Head of caudate nucleus (tissue), 42 donors: ENCODE measurements at regions not wholly inside any gene's neighbourhood (a gene's known extent, or its start where the extent isn't known, plus 50 kb on each side); places are given as distances from the start of the nearest gene placed in this dataset.

Source experiments
- DNase-seq, 42 donors: peaks; one replicate each; pipeline versions ENCODE4 v3.0.0 to v3.0.0-alpha.2; 2020 to 2021; ENCODE audit warnings: mixed read lengths in 7 of 42
- intact Hi-C: fragments of 100-400 bp; cut with DNase I; formaldehyde crosslinking; loops from one replicate; pipeline ENCODE4 v1.15.0; 2022

GRCh38 chr11:45597097-45597496, 68.3 kb downstream of the CHST1 start:
- no peak for DNase-seq
- intact Hi-C loops = no loop called here

GRCh38 chr11:45596571-45596970, 68.9 kb downstream of the CHST1 start:
- intact Hi-C loops = no loop called here
- DNase-seq = no peak

GRCh38 chr11:45593992-45594391, 71.4 kb downstream of the CHST1 start:
- intact Hi-C loops = no loop called here
- DNase-seq = no peak

GRCh38 chr11:45592636-45593035, 72.8 kb downstream of the CHST1 start:
- no peak for DNase-seq
- intact Hi-C loops = no loop called here

GRCh38 chr11:45590743-45591142, 74.7 kb downstream of the CHST1 start:
- intact Hi-C loops = no loop called here
- peak in 33 of 42 donors; percentile 3 to 80 (median 38) for DNase-seq

GRCh38 chr11:45585205-45585604, 80.2 kb downstream of the CHST1 start:
- DNase-seq = no peak
- intact Hi-C loops = no loop called here

GRCh38 chr11:45583981-45584566, 81.3 kb downstream of the CHST1 start:
- intact Hi-C loops = no loop called here
- DNase-seq = no peak

GRCh38 chr11:45580399-45580798, 85.0 kb downstream of the CHST1 start:
- DNase-seq = no peak
- intact Hi-C loops = no loop called here

- DNase-seq = no peak
- intact Hi-C loops = no loop called here
Measured at GRCh38 chr11:45578316-45578715, 87.1 kb downstream of the CHST1 start.

- DNase-seq = no peak
- intact Hi-C loops = no loop called here
Measured at GRCh38 chr11:45577752-45578151, 87.7 kb downstream of the CHST1 start.

- intact Hi-C loops = no loop called here
- DNase-seq = peak in 5 of 42 donors; percentile 10 to 60 (median 20)
Measured at GRCh38 chr11:45576461-45577215, 88.8 kb downstream of the CHST1 start.

GRCh38 chr11:45573728-45574127, 91.7 kb downstream of the CHST1 start:
- DNase-seq = no peak
- intact Hi-C loops = no loop called here

- intact Hi-C loops = no loop called here
Measured at GRCh38 chr11:45572354-45573123, 92.9 kb downstream of the CHST1 start.

GRCh38 chr11:45569776-45570175, 95.6 kb downstream of the CHST1 start:
- no peak for DNase-seq
- intact Hi-C loops = no loop called here

More at GRCh38 chr11:45572354-45573123, 92.9 kb downstream of the CHST1 start:
- DNase-seq = no peak

GRCh38 chr11:45568049-45568448, 97.4 kb downstream of the CHST1 start:
- DNase-seq = no peak
- intact Hi-C loops = no loop called here

- intact Hi-C loops = no loop called here
- DNase-seq = no peak
Measured at GRCh38 chr11:45565446-45565988, 99.9 kb downstream of the CHST1 start.

GRCh38 chr11:45563810-45564209, 101.6 kb downstream of the CHST1 start:
- intact Hi-C loops = no loop called here
- peak in 1 of 42 donors; percentile 11 for DNase-seq

- intact Hi-C loops = no loop called here
- no peak for DNase-seq
Measured at GRCh38 chr11:45563171-45563570, 102.3 kb downstream of the CHST1 start.

GRCh38 chr11:45560913-45561281, 104.5 kb downstream of the CHST1 start:
- intact Hi-C loops = no loop called here
- no peak for DNase-seq
